ENCODE measurements at regions not wholly inside any gene's neighbourhood (a gene's known extent, or its start where the extent isn't known, plus 50 kb on each side); places are given as distances from the start of the nearest gene placed in this dataset.
"Not testable (repeated sequence)": the region's sequence is repeated elsewhere in the genome, so short reads cannot be mapped to it uniquely, and the experiment has no call there.

- peaks cover 0 to 22% of the 10 kb centered on the region in 2 donors for H3K27me3 ChIP-seq
- no peaks in the 10 kb centered on the region for H3K4me1 ChIP-seq
- DNase-seq (ENCODE audit: low spot score in 2 of 2) = no peak
- H3K36me3 ChIP-seq = no peaks in the 10 kb centered on the region
- H3K4me3 ChIP-seq = no peak overlapping the region
- intact Hi-C loops (cut with DNase I; ENCODE audit: low total_unique reads) = no loop called here
- no peak overlapping the region for H3K27ac ChIP-seq
- H3K9me3 ChIP-seq = no peaks in the 10 kb centered on the region
- TF ChIP-seq POLR2A (IDR thresholded peaks at IDR 0.05) (no peak), POLR2AphosphoS5 (IDR thresholded peaks at IDR 0.05) (no peak), CTCF (IDR thresholded peaks at IDR 0.05) (no peak)
Observed at GRCh38 chr19:29884466-29884865, 57.6 kb upstream of the URI1 start.

- H3K9me3 ChIP-seq; H3K27ac ChIP-seq; H3K36me3 ChIP-seq; H3K4me3 ChIP-seq; intact Hi-C loops (cut with DNase I; ENCODE audit: low total_unique reads); DNase-seq (ENCODE audit: low spot score in 2 of 2); H3K4me1 ChIP-seq: not testable (repeated sequence)
- peaks cover 0 to 14% of the 10 kb centered on the region in 2 donors for H3K27me3 ChIP-seq
Observed at GRCh38 chr19:29886106-29886505, 55.9 kb upstream of the URI1 start.

- Histone ChIP-seq H3K9me3 (no peaks in the 10 kb centered on the region), H3K4me1 (no peaks in the 10 kb centered on the region), H3K27ac (no peak overlapping the region), H3K27me3 (peaks cover 0 to 10% of the 10 kb centered on the region in 2 donors), H3K4me3 (no peak overlapping the region), H3K36me3 (no peaks in the 10 kb centered on the region)
- intact Hi-C loops (cut with DNase I; ENCODE audit: low total_unique reads) = no loop called here
- DNase-seq (ENCODE audit: low spot score in 2 of 2) = no peak
- TF ChIP-seq POLR2A (IDR thresholded peaks at IDR 0.05) (no peak), CTCF (IDR thresholded peaks at IDR 0.05) (no peak), POLR2AphosphoS5 (IDR thresholded peaks at IDR 0.05) (no peak)
Observed at GRCh38 chr19:29886586-29886985, 55.5 kb upstream of the URI1 start.

- Histone ChIP-seq H3K36me3 (no peaks in the 10 kb centered on the region), H3K4me1 (no peaks in the 10 kb centered on the region), H3K27me3 (peaks cover 0 to 5% of the 10 kb centered on the region in 2 donors), H3K4me3 (no peak overlapping the region), H3K9me3 (no peaks in the 10 kb centered on the region), H3K27ac (no peak overlapping the region)
- TF ChIP-seq POLR2AphosphoS5 (IDR thresholded peaks at IDR 0.05) (no peak), POLR2A (IDR thresholded peaks at IDR 0.05) (no peak), CTCF (IDR thresholded peaks at IDR 0.05) (no peak)
- intact Hi-C loops (cut with DNase I; ENCODE audit: low total_unique reads) = no loop called here
- DNase-seq (ENCODE audit: low spot score in 2 of 2) = no peak
Observed at GRCh38 chr19:29887442-29887855, 54.6 kb upstream of the URI1 start.

GRCh38 chr19:29888047-29888446 is 54.0 kb upstream of the URI1 start:
- H3K36me3 ChIP-seq; H3K4me3 ChIP-seq; H3K9me3 ChIP-seq; H3K27ac ChIP-seq; H3K27me3 ChIP-seq; intact Hi-C loops (cut with DNase I; ENCODE audit: low total_unique reads); DNase-seq (ENCODE audit: low spot score in 2 of 2); H3K4me1 ChIP-seq: not testable (repeated sequence)

GRCh38 chr19:29889702-29890101 is 52.3 kb upstream of the URI1 start:
- Histone ChIP-seq H3K27me3 (no peaks in the 10 kb centered on the region), H3K4me3 (no peak overlapping the region), H3K27ac (no peak overlapping the region), H3K36me3 (no peaks in the 10 kb centered on the region), H3K4me1 (no peaks in the 10 kb centered on the region), H3K9me3 (no peaks in the 10 kb centered on the region)
- TF ChIP-seq CTCF (IDR thresholded peaks at IDR 0.05) (no peak), POLR2A (IDR thresholded peaks at IDR 0.05) (no peak), POLR2AphosphoS5 (IDR thresholded peaks at IDR 0.05) (no peak)
- DNase-seq (ENCODE audit: low spot score in 2 of 2) = no peak
- intact Hi-C loops (cut with DNase I; ENCODE audit: low total_unique reads) = no loop called here

Data from breast epithelium (tissue), 4 donors.